Breast epithelium (tissue), 3 donors: ENCODE measurements at regions not wholly inside any gene's neighbourhood (a gene's known extent, or its start where the extent isn't known, plus 50 kb on each side); places are given as distances from the start of the nearest gene placed in this dataset.

Source experiments
- POLR2A ChIP-seq: fragments of 450-650 bp; IDR thresholded peaks from one replicate; pipeline ENCODE4 v1.6.1; 2016; ENCODE audit warnings: antibody characterized with exemption, mild to moderate bottlenecking, moderate library complexity
- POLR2AphosphoS5 ChIP-seq, 3 donors: sonication (generic); formaldehyde crosslinking; IDR thresholded peaks; one replicate each; pipeline ENCODE4 v1.6.1; 2017; ENCODE audit warnings: antibody characterized with exemption in 3 of 3
- TF ChIP-seq, protein P1 (sequence below), 3 donors: fragments of 450-650 bp; IDR thresholded peaks; one replicate each; pipeline ENCODE4 v1.5.1; 2016 to 2017; ENCODE audit warnings: antibody characterized with exemption in 3 of 3, mild to moderate bottlenecking in 3 of 3, moderate library complexity in 3 of 3

DNA sequence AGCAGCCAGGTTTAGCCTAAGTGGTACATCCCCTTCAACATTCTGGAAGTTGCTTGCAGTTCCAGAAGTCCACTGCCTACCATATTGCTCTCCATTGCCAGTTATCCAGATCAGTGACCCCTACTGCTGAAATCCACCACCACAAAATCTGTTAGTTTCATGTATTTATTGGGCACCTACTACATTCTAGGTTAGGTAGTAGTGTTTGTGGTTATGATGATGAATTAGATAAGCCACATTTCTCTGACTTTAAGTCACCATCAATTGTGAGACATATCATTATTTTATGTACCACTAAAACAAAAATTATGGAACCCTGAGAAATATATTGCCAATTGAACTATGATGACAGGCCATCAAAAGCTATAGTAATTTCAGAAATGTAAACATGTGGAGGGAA lies 139.5 kb upstream of the PKDCC start:
- TF ChIP-seq, protein P1, sequence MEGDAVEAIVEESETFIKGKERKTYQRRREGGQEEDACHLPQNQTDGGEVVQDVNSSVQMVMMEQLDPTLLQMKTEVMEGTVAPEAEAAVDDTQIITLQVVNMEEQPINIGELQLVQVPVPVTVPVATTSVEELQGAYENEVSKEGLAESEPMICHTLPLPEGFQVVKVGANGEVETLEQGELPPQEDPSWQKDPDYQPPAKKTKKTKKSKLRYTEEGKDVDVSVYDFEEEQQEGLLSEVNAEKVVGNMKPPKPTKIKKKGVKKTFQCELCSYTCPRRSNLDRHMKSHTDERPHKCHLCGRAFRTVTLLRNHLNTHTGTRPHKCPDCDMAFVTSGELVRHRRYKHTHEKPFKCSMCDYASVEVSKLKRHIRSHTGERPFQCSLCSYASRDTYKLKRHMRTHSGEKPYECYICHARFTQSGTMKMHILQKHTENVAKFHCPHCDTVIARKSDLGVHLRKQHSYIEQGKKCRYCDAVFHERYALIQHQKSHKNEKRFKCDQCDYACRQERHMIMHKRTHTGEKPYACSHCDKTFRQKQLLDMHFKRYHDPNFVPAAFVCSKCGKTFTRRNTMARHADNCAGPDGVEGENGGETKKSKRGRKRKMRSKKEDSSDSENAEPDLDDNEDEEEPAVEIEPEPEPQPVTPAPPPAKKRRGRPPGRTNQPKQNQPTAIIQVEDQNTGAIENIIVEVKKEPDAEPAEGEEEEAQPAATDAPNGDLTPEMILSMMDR (IDR thresholded peaks at IDR 0.05) = no peak
- TF ChIP-seq POLR2A (no peak), POLR2AphosphoS5 (IDR thresholded peaks at IDR 0.05) (no peak)
